B cell (primary cell): ENCODE measurements at regions not wholly inside any gene's neighbourhood (a gene's known extent, or its start where the extent isn't known, plus 50 kb on each side); places are given as distances from the start of the nearest gene placed in this dataset.

Experiments
- EZH2 ChIP-seq: IDR thresholded peaks from 2 replicates; pipeline ENCODE4 v1.6.1; 2012; ENCODE audit warnings: borderline replicate concordance, low read depth, mild to moderate bottlenecking, moderate library complexity, low read length; ENCODE audit not compliant: insufficient read depth, poor library complexity, severe bottlenecking
- TF ChIP-seq, protein P1 (sequence below): fragments of 200-600 bp; IDR thresholded peaks from one replicate; pipeline ENCODE4 v1.8.0; 2022; ENCODE audit warnings: antibody characterized with exemption, mild to moderate bottlenecking

DNA sequence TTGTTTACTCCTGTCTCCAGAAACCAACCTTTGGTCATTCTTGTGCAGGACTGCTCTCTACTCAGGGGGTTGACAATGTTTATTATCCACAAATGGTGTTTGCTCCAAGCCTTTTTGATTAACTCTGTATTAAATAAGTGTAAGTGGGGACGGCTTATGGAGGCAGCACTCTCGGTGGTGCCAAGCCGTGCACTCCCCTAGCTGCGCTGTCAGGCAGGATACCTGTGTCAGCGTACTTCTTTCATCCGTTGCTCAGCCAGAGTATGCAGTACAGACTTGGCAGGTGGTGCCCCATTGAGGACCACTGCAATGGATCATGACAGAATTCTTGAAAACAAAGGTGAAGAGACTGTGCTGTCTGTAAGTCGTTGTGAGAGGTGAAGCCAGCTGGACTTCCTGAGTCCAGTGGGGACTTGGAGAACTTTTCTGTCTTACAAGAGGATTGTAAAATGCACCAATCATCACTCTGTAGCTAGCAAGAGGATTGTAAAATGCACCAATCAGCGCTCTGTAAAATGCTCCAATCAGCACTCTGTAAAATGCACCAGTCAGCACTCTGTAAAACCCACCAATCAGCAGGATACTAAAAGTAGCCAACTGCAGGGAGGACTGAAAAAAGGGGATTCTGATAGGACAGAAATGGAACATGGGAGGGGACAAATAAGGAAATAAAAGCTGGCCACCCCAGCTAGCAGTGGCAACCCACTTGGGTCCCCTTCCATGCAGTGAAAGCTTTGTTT is 480.0 kb downstream of the MEI4 start:
- TF ChIP-seq, protein P1, sequence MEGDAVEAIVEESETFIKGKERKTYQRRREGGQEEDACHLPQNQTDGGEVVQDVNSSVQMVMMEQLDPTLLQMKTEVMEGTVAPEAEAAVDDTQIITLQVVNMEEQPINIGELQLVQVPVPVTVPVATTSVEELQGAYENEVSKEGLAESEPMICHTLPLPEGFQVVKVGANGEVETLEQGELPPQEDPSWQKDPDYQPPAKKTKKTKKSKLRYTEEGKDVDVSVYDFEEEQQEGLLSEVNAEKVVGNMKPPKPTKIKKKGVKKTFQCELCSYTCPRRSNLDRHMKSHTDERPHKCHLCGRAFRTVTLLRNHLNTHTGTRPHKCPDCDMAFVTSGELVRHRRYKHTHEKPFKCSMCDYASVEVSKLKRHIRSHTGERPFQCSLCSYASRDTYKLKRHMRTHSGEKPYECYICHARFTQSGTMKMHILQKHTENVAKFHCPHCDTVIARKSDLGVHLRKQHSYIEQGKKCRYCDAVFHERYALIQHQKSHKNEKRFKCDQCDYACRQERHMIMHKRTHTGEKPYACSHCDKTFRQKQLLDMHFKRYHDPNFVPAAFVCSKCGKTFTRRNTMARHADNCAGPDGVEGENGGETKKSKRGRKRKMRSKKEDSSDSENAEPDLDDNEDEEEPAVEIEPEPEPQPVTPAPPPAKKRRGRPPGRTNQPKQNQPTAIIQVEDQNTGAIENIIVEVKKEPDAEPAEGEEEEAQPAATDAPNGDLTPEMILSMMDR: no peak
- TF ChIP-seq EZH2: no peak
